Thyroid gland (tissue), 4 donors: ENCODE measurements at regions not wholly inside any gene's neighbourhood (a gene's known extent, or its start where the extent isn't known, plus 50 kb on each side); places are given as distances from the start of the nearest gene placed in this dataset.

Source experiments
- DNase-seq, 2 donors: peaks; one replicate each; pipeline ENCODE4 v3.0.0-alpha.2; 2019
- H3K27ac ChIP-seq, 3 donors: fragments of 200-600 bp; sonication (generic); 1 replicate in 2 of 3; 2 replicates in 1 of 3; pipeline ENCODE4 v1.5.1; 2016 to 2019; ENCODE audit warnings: mild to moderate bottlenecking in 1 of 3, moderate library complexity in 1 of 3
- H3K27me3 ChIP-seq: fragments of 200-600 bp; sonication (generic); one replicate; pipeline ENCODE4 v1.5.1; 2019
- H3K36me3 ChIP-seq, 2 donors: fragments of 200-600 bp; sonication (generic); one replicate each; pipeline ENCODE4 v1.5.1; 2016 to 2019
- H3K4me1 ChIP-seq, 2 donors: fragments of 200-600 bp; sonication (generic); one replicate each; pipeline ENCODE4 v1.5.1; 2017 to 2019
- H3K4me3 ChIP-seq, 3 donors: fragments of 200-600 bp; sonication (generic); replicated peaks in 1 of 3; 1 replicate in 2 of 3; 2 replicates in 1 of 3; pipeline ENCODE4 v1.5.1; 2016; ENCODE audit warnings: mild to moderate bottlenecking in 1 of 3
- H3K9me3 ChIP-seq: fragments of 200-600 bp; sonication (generic); one replicate; pipeline ENCODE4 v1.5.1; 2017
- CTCF ChIP-seq, 6 experiments: fragments of 200-600 bp in 3 of 6; fragments of 450-650 bp in 3 of 6; sonication (generic) in 3 of 6; IDR thresholded peaks; one replicate each; pipeline ENCODE4 v1.5.1; 2016 to 2019; ENCODE audit warnings: antibody characterized with exemption in 6 of 6, mild to moderate bottlenecking in 2 of 6, inconsistent platforms in 1 of 6, moderate library complexity in 1 of 6
- POLR2A ChIP-seq, 2 donors: fragments of 450-650 bp; IDR thresholded peaks; one replicate each; pipeline ENCODE4 v1.6.1; 2017; ENCODE audit warnings: antibody characterized with exemption in 2 of 2, mild to moderate bottlenecking in 2 of 2, moderate library complexity in 1 of 2
- WGBS, 2 donors: methylation state at CpG; one replicate each; pipeline ENCODE4 v1.1.5; 2017; 5-methylcytosine and 5-hydroxymethylcytosine counted together
- intact Hi-C: fragments of 100-400 bp; cut with DNase I; formaldehyde crosslinking; loops from one replicate; pipeline ENCODE4 v1.15.1; 2023

- Histone ChIP-seq H3K27me3 (no peaks in the 10 kb centered on the region), H3K27ac (no peak overlapping the region), H3K4me3 (no peak overlapping the region), H3K4me1 (no peaks in the 10 kb centered on the region), H3K36me3 (no peaks in the 10 kb centered on the region), H3K9me3 (no peaks in the 10 kb centered on the region)
- intact Hi-C loops, result no loop called here
- TF ChIP-seq CTCF (IDR thresholded peaks at IDR 0.05) (no peak), POLR2A (IDR thresholded peaks at IDR 0.05) (no peak)
- DNase-seq, result no peak
- WGBS, 2 donors, result 63 to 74% methylated on average over 3 of the region's 3 CpGs
These were observed 1041.8 kb downstream of the SORCS3 start for GRCh38 chr10:105682911-105683310.

GRCh38 chr10:105681051-105681450, 1040.0 kb downstream of the SORCS3 start:
- Histone ChIP-seq H3K9me3 (no peaks in the 10 kb centered on the region), H3K4me3 (no peak overlapping the region), H3K36me3 (no peaks in the 10 kb centered on the region), H3K4me1 (no peaks in the 10 kb centered on the region), H3K27me3 (no peaks in the 10 kb centered on the region), H3K27ac (no peak overlapping the region)
- intact Hi-C loops, result no loop called here
- DNase-seq, result no peak
- TF ChIP-seq CTCF (IDR thresholded peaks at IDR 0.05), result no peak
- TF ChIP-seq POLR2A (IDR thresholded peaks at IDR 0.05), result no peak
- 58 to 72% methylated on average over 5 of the region's 5 CpGs for WGBS, 2 donors

- 80 to 100% methylated on average over 1 of the region's 1 CpG for WGBS, 2 donors
- no peak overlapping the region for H3K4me3 ChIP-seq
- no peak overlapping the region for H3K27ac ChIP-seq
- TF ChIP-seq CTCF (IDR thresholded peaks at IDR 0.05), result no peak
- TF ChIP-seq POLR2A (IDR thresholded peaks at IDR 0.05), result no peak
- no peaks in the 10 kb centered on the region for H3K36me3 ChIP-seq
- H3K27me3 ChIP-seq, result no peaks in the 10 kb centered on the region
- no peaks in the 10 kb centered on the region for H3K9me3 ChIP-seq
- no peaks in the 10 kb centered on the region for H3K4me1 ChIP-seq
- intact Hi-C loops, result no loop called here
- no peak for DNase-seq
These were observed 1038.7 kb downstream of the SORCS3 start for GRCh38 chr10:105679781-105680180.

GRCh38 chr10:105675333-105675732, 1034.2 kb downstream of the SORCS3 start:
- no peaks in the 10 kb centered on the region for H3K27me3 ChIP-seq
- H3K27ac ChIP-seq, result no peak overlapping the region
- intact Hi-C loops, result no loop called here
- H3K36me3 ChIP-seq, result no peaks in the 10 kb centered on the region
- 88 to 89% methylated on average over 1 of the region's 1 CpG for WGBS, 2 donors
- no peaks in the 10 kb centered on the region for H3K9me3 ChIP-seq
- TF ChIP-seq CTCF (IDR thresholded peaks at IDR 0.05) (no peak), POLR2A (IDR thresholded peaks at IDR 0.05) (no peak)
- no peak for DNase-seq
- H3K4me3 ChIP-seq, result no peak overlapping the region
- H3K4me1 ChIP-seq, result no peaks in the 10 kb centered on the region

GRCh38 chr10:105674448-105674847, 1033.4 kb downstream of the SORCS3 start:
- TF ChIP-seq CTCF (IDR thresholded peaks at IDR 0.05) (no peak), POLR2A (IDR thresholded peaks at IDR 0.05) (no peak)
- H3K4me3 ChIP-seq, result no peak overlapping the region
- 87 to 89% methylated on average over 5 of the region's 5 CpGs for WGBS, 2 donors
- no peaks in the 10 kb centered on the region for H3K27me3 ChIP-seq
- no peak for DNase-seq
- no peaks in the 10 kb centered on the region for H3K9me3 ChIP-seq
- H3K27ac ChIP-seq, result no peak overlapping the region
- no peaks in the 10 kb centered on the region for H3K36me3 ChIP-seq
- H3K4me1 ChIP-seq, result no peaks in the 10 kb centered on the region
- intact Hi-C loops, result no loop called here
